ENCODE measurements at regions not wholly inside any gene's neighbourhood (a gene's known extent, or its start where the extent isn't known, plus 50 kb on each side); places are given as distances from the start of the nearest gene placed in this dataset.

GRCh38 chr18:75745147-75745546 lies 317.6 kb upstream of the SMIM21 start:
- no peak overlapping the region for H3K4me3 ChIP-seq (ENCODE audit: low read depth, low read length)
- no peak for TF ChIP-seq CTCF (IDR thresholded peaks at IDR 0.05; ENCODE audit: low read depth, low read length)

- no peak overlapping the region for H3K4me3 ChIP-seq (ENCODE audit: low read depth, low read length)
- no peak for TF ChIP-seq CTCF (IDR thresholded peaks at IDR 0.05; ENCODE audit: low read depth, low read length)
Measured at GRCh38 chr18:75742516-75742915, 315.0 kb upstream of the SMIM21 start.

GRCh38 chr18:75739682-75740081 lies 312.2 kb upstream of the SMIM21 start:
- no peak overlapping the region for H3K4me3 ChIP-seq (ENCODE audit: low read depth, low read length)
- TF ChIP-seq CTCF (IDR thresholded peaks at IDR 0.05; ENCODE audit: low read depth, low read length) = no peak

GRCh38 chr18:75735291-75735690 lies 307.8 kb upstream of the SMIM21 start:
- H3K4me3 ChIP-seq (ENCODE audit: low read depth, low read length) = no peak overlapping the region
- no peak for TF ChIP-seq CTCF (IDR thresholded peaks at IDR 0.05; ENCODE audit: low read depth, low read length)

- no peak for TF ChIP-seq CTCF (IDR thresholded peaks at IDR 0.05; ENCODE audit: low read depth, low read length)
- H3K4me3 ChIP-seq (ENCODE audit: low read depth, low read length) = no peak overlapping the region
Measured at GRCh38 chr18:75730249-75730648, 302.7 kb upstream of the SMIM21 start.

GRCh38 chr18:75728621-75729020 lies 301.1 kb upstream of the SMIM21 start:
- H3K4me3 ChIP-seq (ENCODE audit: low read depth, low read length) = no peak overlapping the region
- TF ChIP-seq CTCF (IDR thresholded peaks at IDR 0.05; ENCODE audit: low read depth, low read length) = no peak

GRCh38 chr18:75727456-75727855 lies 300.0 kb upstream of the SMIM21 start:
- TF ChIP-seq CTCF (IDR thresholded peaks at IDR 0.05; ENCODE audit: low read depth, low read length) = peak; percentile 46
- H3K4me3 ChIP-seq (ENCODE audit: low read depth, low read length) = no peak overlapping the region
